Bronchial epithelial cell (primary cell): ENCODE measurements at regions not wholly inside any gene's neighbourhood (a gene's known extent, or its start where the extent isn't known, plus 50 kb on each side); places are given as distances from the start of the nearest gene placed in this dataset.

ENCODE experiments used
- DNase-seq: peaks from one replicate; pipeline ENCODE4 v3.0.0-alpha.2; 2010; ENCODE audit warnings: low read depth
- FAIRE-seq: peaks from 2 replicates; lab custom pipeline; 2011; peaks lifted over from hg19 to GRCh38; lab: Jason Lieb, UNC
- H3K27me3 ChIP-seq: 2 replicates; pipeline ENCODE4 v1.5.1; 2011; ENCODE audit warnings: low read length; ENCODE audit not compliant: control insufficient read depth, insufficient read depth
- H3K36me3 ChIP-seq: 2 replicates; pipeline ENCODE4 v1.5.1; 2011; ENCODE audit warnings: low read length; ENCODE audit not compliant: control insufficient read depth, insufficient read depth
- H3K4me3 ChIP-seq: 2 replicates; pipeline ENCODE4 v1.5.1; 2011; ENCODE audit warnings: mild to moderate bottlenecking, low read depth, low read length, control low read depth
- CTCF ChIP-seq: IDR thresholded peaks from 2 replicates; pipeline ENCODE4 v1.5.1; 2011; ENCODE audit warnings: mild to moderate bottlenecking, moderate library complexity, low read length, control low read depth, inconsistent platforms; ENCODE audit not compliant: insufficient read depth, severe bottlenecking

DNA sequence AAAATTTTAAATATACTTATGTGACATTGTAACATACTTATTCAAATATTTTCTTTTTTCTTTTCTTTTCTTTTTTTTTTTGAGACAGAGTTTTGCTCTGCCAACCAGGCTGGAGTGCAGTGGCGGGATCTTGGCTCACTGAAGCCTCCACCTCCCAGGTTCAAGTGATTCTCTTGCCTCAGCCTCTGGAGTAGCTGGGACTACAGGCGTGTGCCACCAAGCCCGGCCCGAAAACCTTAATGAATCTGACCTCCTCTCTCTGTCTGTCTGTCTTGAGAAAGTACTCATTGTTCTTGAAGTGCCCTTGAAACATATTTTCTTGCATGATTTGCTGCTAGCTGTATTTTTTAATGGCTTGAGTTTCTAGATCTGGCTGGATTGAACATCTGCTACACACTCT, 136.8 kb downstream of the ANAPC4 start:
- FAIRE-seq (no peak), DNase-seq (no peak)
- no peak overlapping the region for H3K4me3 ChIP-seq
- no peak for TF ChIP-seq CTCF
- no peaks in the 10 kb centered on the region for H3K27me3 ChIP-seq
- no peaks in the 10 kb centered on the region for H3K36me3 ChIP-seq

GRCh38 chr4:25523405-25523804, 132.2 kb upstream of the SLC34A2 start:
- Histone ChIP-seq H3K36me3 (no peaks in the 10 kb centered on the region), H3K4me3 (no peak overlapping the region), H3K27me3 (no peaks in the 10 kb centered on the region)
- FAIRE-seq (no peak), DNase-seq (peak; percentile 26)
- no peak for TF ChIP-seq CTCF

DNA sequence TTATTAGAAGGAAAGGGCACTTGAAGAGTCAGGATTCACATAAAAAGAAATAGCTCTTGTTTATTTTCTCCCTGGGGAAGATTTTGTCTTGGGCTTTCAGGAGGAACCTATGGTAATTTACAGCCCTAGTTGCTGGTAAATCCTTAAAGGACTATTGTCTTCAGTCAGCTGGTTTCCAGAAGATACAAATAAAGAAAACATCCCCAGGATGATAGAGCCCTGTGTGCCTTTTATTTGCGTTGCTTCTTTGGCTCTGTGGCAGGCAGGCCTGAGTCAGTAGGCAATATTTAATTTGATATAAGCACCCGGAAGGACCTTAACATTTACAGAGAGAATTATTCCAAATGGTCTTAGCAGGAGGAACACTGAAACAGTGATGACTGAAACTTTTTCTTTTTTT, 131.0 kb upstream of the SLC34A2 start:
- DNase-seq = no peak
- TF ChIP-seq CTCF = no peak
- Histone ChIP-seq H3K36me3 (no peaks in the 10 kb centered on the region), H3K4me3 (no peak overlapping the region), H3K27me3 (no peaks in the 10 kb centered on the region)
- no peak for FAIRE-seq

DNA sequence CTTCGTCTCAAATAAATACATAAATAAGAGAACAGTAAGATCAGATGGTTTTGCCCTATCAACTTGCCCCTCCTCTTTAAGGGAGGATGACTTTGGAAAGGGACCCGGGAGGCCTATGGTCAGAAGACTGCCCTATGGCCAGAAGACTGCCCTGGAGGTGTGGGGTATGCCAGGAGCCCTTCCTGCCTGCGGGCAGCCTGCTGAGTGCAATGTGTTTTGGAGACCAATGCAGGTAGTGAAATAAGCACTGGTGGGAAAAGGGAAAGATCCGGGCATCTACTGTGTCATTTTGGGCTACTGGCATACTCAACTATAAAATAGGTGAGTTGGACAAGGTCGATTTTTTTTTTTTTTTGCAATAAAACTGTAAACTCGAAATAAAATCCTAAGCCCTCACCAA, 129.8 kb upstream of the SLC34A2 start:
- no peak for TF ChIP-seq CTCF
- Histone ChIP-seq H3K36me3 (no peaks in the 10 kb centered on the region), H3K27me3 (no peaks in the 10 kb centered on the region), H3K4me3 (no peak overlapping the region)
- DNase-seq (no peak), FAIRE-seq (no peak)

- H3K36me3 ChIP-seq = no peaks in the 10 kb centered on the region
- FAIRE-seq = no peak
Measured at GRCh38 chr4:25527034-25527433, 128.6 kb upstream of the SLC34A2 start.

More at GRCh38 chr4:25527034-25527433, 128.6 kb upstream of the SLC34A2 start:
- Histone ChIP-seq H3K27me3 (no peaks in the 10 kb centered on the region), H3K4me3 (no peak overlapping the region)
- DNase-seq = peak; percentile 67
- TF ChIP-seq CTCF = no peak
